Gastroesophageal sphincter (tissue), 3 donors: ENCODE measurements at regions not wholly inside any gene's neighbourhood (a gene's known extent, or its start where the extent isn't known, plus 50 kb on each side); places are given as distances from the start of the nearest gene placed in this dataset.

ENCODE experiments used
- EP300 ChIP-seq: sonication (generic); formaldehyde crosslinking; IDR thresholded peaks from one replicate; pipeline ENCODE4 v1.6.1; 2017; ENCODE audit warnings: antibody characterized with exemption, mild to moderate bottlenecking
- POLR2A ChIP-seq, 2 donors: fragments of 450-650 bp; IDR thresholded peaks; one replicate each; pipeline ENCODE4 v1.6.1; 2017; ENCODE audit warnings: antibody characterized with exemption in 2 of 2, mild to moderate bottlenecking in 2 of 2, moderate library complexity in 1 of 2
- TF ChIP-seq, protein P1 (sequence below), 4 experiments: fragments of 200-600 bp in 2 of 4; fragments of 450-650 bp in 2 of 4; sonication (generic) in 1 of 4; IDR thresholded peaks; one replicate each; pipeline ENCODE4 v1.5.1; 2017 to 2019; ENCODE audit warnings: antibody characterized with exemption in 4 of 4, mild to moderate bottlenecking in 2 of 4, moderate library complexity in 2 of 4

DNA sequence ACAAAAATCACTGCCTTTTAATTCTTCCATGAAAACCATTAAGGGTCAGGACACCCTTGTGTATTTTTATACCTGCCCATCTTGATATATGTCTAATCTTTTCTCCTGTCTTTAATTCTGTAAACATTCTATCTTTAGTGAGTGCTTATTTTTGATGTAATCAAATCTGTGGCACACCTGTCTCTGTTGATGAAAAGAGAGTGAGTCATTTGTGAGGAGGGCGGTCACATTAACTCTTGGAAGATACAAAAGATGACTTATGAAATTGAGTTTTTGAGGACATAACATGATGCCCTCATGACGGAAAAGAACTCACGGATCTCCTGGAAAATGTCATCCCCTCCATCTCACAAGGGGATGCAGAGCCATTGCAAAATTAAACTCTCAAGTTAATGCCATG, 206.5 kb upstream of the PGR start:
- TF ChIP-seq, protein P1, sequence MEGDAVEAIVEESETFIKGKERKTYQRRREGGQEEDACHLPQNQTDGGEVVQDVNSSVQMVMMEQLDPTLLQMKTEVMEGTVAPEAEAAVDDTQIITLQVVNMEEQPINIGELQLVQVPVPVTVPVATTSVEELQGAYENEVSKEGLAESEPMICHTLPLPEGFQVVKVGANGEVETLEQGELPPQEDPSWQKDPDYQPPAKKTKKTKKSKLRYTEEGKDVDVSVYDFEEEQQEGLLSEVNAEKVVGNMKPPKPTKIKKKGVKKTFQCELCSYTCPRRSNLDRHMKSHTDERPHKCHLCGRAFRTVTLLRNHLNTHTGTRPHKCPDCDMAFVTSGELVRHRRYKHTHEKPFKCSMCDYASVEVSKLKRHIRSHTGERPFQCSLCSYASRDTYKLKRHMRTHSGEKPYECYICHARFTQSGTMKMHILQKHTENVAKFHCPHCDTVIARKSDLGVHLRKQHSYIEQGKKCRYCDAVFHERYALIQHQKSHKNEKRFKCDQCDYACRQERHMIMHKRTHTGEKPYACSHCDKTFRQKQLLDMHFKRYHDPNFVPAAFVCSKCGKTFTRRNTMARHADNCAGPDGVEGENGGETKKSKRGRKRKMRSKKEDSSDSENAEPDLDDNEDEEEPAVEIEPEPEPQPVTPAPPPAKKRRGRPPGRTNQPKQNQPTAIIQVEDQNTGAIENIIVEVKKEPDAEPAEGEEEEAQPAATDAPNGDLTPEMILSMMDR (IDR thresholded peaks at IDR 0.05) = no peak
- TF ChIP-seq EP300 (no peak), POLR2A (IDR thresholded peaks at IDR 0.05) (no peak)
